HG03159 (cell line): ENCODE measurements at regions not wholly inside any gene's neighbourhood (a gene's known extent, or its start where the extent isn't known, plus 50 kb on each side); places are given as distances from the start of the nearest gene placed in this dataset.
"Not testable (repeated sequence)": the region's sequence is repeated elsewhere in the genome, so short reads cannot be mapped to it uniquely, and the experiment has no call there.

Experiments used
- ATAC-seq: cut with Tn5 transposase; IDR thresholded peaks from one replicate; pipeline ENCODE4 v1.9.1; 2021; ENCODE audit warnings: mild to moderate bottlenecking, moderate library complexity; ENCODE audit not compliant: unreplicated experiment

DNA sequence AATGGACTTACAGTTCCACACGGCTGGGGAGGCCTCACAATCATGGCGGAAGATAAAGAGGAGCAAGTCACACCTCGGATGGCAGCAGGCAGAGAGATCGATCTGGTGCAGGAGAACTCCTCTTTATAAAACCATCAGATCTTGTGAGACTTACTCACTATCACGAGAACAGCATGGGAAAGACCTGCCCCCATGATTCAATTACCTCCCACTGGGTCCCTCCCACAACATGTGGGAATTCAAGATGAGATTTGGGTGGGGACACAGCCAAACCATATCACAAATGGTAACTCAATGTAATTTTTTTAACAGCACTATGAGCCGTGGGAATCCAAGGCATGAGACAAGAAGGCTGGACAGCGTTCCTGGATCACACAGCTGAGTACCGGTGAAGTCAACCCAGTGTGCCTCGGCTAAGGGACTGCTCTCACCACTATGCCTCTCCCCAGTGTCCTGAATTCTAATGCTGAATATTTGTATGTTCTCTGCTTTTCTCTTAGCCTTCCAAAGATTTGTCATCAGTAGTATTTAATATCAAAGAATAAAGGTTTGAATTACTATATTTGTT is 84.3 kb downstream of the IRS2 start:
- ATAC-seq: not testable (repeated sequence)

GRCh38 chr13:109700176-109700575 is 86.2 kb downstream of the IRS2 start:
- no peak for ATAC-seq

GRCh38 chr13:109699628-109700071 is 86.7 kb downstream of the IRS2 start:
- ATAC-seq: no peak

- ATAC-seq: no peak
Measured at GRCh38 chr13:109698779-109699178, 87.6 kb downstream of the IRS2 start.

DNA sequence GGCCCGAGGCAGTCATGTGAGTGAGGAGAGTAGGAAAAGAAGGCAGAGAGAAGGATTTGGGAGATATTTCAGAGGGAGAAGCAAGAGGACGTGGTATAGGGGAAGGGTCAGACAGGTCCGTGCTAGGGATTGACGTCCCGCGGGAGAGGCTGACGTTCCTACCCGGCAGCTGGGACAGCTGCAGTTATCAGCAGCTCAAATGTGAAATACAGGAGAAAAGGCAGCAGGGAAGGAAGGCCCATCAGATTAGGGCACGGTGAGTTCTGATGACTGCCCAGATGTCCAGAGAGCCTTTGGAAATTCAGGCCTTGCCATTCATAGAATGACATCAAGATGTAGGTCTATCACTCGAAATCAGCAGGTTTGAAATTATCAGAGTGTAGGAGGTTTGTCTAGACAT is 88.4 kb downstream of the IRS2 start:
- ATAC-seq: no peak

- ATAC-seq: no peak
Measured at GRCh38 chr13:109695402-109696190, 90.8 kb downstream of the IRS2 start.

GRCh38 chr13:109694972-109695371 is 91.4 kb downstream of the IRS2 start:
- ATAC-seq: no peak

GRCh38 chr13:109693213-109693612 is 93.2 kb downstream of the IRS2 start:
- ATAC-seq: no peak

DNA sequence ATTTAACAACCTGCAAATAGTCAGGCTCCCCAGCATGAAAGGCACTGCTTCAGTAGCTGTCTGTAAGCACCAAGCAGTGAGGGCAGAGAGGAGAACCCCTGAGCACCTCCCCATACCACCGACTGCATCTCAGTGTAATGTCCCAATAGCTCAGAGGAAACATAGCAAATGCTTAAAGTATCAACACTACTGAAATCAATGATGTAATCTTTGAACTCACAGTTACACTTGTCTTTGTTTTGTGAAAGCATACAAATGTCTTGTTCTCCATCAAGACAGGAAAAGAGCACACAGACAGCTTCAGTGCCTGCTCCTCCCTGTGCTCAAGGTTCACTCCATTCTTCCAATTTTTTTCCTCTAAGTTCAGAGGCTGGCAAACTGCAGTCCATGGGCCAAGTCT is 94.7 kb downstream of the IRS2 start:
- no peak for ATAC-seq

DNA sequence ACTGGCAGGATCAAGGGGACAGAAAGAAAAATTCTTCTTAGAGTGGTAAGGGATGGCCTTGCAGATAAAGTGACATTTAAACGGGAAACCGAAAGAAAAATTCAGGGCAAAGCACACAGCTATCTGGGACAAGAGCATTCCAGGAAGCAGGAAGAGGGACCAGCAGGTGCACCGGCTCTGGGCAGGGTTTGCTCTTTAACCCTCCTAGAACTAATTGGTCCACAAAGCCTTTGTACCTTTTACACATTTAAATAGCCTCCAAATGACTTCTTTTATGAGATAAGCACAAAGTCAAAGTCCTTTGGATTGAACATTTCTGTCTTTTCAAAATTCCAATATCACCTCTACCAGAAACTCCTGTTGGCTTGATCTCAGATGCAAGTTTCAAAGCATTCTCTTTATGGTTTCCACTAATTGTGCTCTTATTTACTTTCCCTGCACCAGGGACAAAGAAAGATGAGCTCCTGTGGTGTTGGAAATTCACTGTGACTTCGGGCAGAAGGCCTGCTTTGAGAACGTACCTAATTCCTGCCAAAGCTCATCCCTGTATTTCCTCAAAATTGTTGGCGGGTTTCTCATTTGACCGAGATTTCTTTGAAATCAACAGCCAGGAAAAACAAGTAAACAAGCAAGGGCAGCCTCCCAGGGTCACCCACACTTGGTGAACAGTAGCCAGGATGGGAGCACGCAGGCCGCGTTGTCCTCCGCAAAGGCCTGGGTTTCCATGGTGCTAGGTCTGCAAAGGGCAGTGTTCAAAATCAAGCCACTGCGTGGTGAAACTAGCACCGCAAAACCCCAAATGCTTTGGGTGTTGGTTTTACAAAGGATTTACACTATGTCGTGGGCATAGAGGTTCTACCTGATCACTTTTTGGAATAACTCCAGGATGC is 98.6 kb downstream of the IRS2 start:
- ATAC-seq: no peak

DNA sequence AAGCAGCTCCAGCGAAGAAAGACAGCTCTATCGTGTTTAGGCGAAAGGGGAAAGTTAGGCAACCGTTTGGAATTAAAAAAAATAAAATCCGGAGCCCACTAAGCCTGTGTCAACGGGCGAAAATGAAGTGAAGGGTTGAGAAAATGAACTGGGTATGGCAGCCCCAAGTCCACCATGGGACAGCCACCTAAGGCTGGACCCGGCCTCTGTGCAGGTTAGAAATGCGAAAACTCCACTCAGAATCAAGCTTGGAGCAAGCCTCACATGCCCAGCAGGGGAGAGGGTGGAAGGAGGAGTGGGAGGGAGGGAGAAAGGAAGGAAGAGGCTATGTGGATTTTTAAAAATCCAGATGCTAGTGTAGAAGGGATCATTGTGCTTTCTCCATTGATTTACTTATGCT is 101.2 kb downstream of the IRS2 start:
- no peak for ATAC-seq

DNA sequence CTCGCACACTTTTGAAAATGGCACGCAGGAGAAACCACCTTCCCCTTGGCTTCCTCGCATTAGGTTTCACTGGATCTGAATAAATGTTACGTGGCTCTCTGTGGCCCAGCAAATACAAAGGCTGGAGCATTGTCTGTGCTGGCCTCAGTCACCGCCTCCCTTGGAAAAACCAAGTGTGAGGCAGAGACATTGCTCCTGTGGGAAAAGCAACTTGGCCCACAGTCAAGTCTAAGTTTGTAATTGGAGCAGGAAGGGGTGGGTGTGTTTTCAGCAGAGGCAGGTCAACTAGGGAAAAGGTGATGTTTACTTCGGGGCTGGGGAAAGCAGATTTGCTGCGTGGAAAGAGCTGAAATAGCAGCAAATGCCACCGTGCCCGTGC is 101.6 kb downstream of the IRS2 start:
- no peak for ATAC-seq

- ATAC-seq: no peak
Measured at GRCh38 chr13:109684084-109684823, 102.1 kb downstream of the IRS2 start.

GRCh38 chr13:109682534-109683244 is 103.7 kb downstream of the IRS2 start:
- no peak for ATAC-seq

DNA sequence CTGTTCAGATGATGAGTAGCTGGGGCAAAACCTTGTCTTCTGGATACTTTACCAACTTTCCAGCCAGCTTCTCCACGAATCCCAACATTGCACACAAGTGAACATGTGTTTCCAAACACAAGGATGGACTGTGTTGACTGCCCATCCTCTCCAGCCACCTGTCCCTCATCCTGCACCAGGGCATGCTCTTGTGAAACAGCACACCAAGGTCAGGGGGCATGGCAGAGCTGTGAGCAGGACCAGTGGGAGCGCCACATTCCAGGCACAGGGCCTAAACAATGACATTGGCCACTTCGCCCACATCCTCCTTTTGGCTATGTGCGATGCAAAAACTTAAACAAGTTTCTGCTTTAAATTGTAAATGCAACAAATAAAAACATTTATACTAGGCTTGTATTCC is 105.5 kb downstream of the IRS2 start:
- ATAC-seq: no peak

DNA sequence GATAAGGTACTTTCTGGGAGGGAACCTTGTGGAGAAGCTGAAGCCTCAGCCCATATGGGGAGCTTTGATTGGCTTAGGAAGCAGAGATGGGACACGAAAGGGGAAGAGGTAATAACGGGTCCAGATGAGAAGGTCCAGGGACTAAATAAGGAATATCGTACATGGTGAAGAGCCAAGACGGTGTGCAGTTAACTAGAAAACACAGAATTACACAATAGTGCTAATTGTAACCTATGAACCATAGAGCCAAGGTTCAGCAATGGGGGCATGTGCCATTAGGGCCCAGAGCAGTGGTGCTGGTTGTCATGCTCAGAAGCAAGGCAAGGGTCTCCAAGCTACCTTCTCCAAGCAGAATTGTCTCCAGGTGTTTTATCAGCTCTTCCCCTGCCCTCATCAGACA is 106.1 kb downstream of the IRS2 start:
- no peak for ATAC-seq

- no peak for ATAC-seq
Measured at GRCh38 chr13:109678459-109678858, 107.9 kb downstream of the IRS2 start.

DNA sequence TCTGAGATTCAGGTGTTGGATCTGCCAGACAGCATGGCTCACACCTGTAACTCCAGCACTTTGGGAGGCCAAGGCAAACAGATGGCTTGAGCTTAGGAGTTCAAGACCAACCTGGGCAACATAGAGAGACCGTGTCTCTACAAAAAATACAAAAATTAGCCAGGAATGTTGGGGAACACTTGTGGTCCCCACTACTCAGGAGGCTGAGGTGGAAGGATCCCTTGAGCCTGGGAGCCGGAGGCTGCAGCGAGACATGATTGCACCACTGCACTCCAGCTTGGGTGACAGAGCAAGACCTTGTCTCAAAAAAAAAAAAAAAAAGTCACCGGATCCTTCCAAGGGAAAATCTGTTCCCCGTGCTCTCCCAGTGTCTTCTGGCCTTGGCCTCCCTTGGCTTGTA is 109.2 kb downstream of the IRS2 start:
- ATAC-seq: no peak

GRCh38 chr13:109673477-109673876 is 112.9 kb downstream of the IRS2 start:
- no peak for ATAC-seq

DNA sequence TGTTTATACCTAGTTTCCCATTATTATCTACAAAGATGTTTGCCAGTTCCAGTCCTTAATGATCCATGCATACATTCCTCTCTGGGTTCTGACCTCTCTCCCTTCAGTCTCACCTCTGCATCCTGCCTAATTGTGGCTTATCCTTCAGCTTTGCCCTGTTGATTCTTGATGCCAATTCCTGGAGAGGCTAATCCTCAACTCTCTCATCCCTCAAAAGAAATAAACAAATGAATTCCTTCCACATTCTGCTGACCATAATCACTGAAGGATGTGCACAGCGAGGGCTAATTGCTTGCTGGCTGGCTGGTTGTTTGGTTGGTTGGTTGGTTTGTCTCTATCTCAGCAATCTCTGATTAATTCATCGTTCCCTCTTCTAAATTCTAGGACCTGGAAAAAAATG is 113.8 kb downstream of the IRS2 start:
- ATAC-seq: no peak
